IMR-90 (cell line): ENCODE measurements at regions not wholly inside any gene's neighbourhood (a gene's known extent, or its start where the extent isn't known, plus 50 kb on each side); places are given as distances from the start of the nearest gene placed in this dataset.

Experiments
- CEBPB ChIP-seq: IDR thresholded peaks from 2 replicates; pipeline ENCODE4 v1.6.1; 2012; ENCODE audit warnings: low read depth, low read length, improper control_type of control experiment
- MAFK ChIP-seq: IDR thresholded peaks from 2 replicates; pipeline ENCODE4 v1.6.1; 2012; ENCODE audit warnings: low read depth, low read length, improper control_type of control experiment
- MXI1 ChIP-seq: IDR thresholded peaks from 2 replicates; pipeline ENCODE4 v1.6.1; 2012; ENCODE audit warnings: low read depth, mild to moderate bottlenecking, low read length, moderate library complexity, borderline replicate concordance
- POLR2A ChIP-seq: IDR thresholded peaks from 2 replicates; pipeline ENCODE4 v1.6.1; 2012; ENCODE audit warnings: mild to moderate bottlenecking, low read depth, low read length
- RCOR1 ChIP-seq: IDR thresholded peaks from 2 replicates; pipeline ENCODE4 v1.6.1; 2012; ENCODE audit warnings: mild to moderate bottlenecking, low read length, improper control_type of control experiment; ENCODE audit not compliant: insufficient replicate concordance
- SMC3 ChIP-seq: fragments of 150-350 bp; IDR thresholded peaks from 2 replicates; pipeline ENCODE4 v1.6.1; 2016; ENCODE audit warnings: low read depth, mild to moderate bottlenecking, antibody characterized with exemption, low read length, moderate library complexity
- TF ChIP-seq, protein P1 (sequence below): conservative IDR thresholded peaks from 2 replicates; pipeline ENCODE4 v1.5.1; 2012; ENCODE audit warnings: mild to moderate bottlenecking, low read depth, low read length, improper control_type of control experiment
- TF ChIP-seq, protein P2 (sequence below): fragments of 150-350 bp; IDR thresholded peaks from 2 replicates; pipeline ENCODE4 v1.6.1; 2017; ENCODE audit warnings: mild to moderate bottlenecking, antibody characterized with exemption, low read length, low read depth

DNA sequence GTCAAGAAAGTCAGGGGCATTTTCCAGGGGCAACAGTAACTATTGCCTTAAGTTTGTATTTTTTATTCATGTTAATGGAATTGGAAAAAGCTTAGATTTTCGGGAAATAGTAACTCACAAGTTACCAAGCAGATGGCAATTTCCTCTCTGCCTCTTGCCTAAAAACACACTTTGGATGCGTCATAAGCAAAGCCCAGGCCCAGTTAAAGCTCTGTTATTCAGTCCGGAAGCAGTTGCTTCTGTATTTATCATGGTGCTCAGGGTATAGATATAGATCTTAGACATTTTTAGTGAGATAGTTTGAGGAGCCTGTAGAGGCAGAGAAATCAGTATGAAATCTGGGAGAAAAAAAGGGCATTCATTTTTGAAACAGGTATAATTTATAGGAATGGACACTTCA lies 260.3 kb upstream of the TNC start:
- TF ChIP-seq CEBPB: no peak
- no peak for TF ChIP-seq RCOR1
- TF ChIP-seq, protein P1, sequence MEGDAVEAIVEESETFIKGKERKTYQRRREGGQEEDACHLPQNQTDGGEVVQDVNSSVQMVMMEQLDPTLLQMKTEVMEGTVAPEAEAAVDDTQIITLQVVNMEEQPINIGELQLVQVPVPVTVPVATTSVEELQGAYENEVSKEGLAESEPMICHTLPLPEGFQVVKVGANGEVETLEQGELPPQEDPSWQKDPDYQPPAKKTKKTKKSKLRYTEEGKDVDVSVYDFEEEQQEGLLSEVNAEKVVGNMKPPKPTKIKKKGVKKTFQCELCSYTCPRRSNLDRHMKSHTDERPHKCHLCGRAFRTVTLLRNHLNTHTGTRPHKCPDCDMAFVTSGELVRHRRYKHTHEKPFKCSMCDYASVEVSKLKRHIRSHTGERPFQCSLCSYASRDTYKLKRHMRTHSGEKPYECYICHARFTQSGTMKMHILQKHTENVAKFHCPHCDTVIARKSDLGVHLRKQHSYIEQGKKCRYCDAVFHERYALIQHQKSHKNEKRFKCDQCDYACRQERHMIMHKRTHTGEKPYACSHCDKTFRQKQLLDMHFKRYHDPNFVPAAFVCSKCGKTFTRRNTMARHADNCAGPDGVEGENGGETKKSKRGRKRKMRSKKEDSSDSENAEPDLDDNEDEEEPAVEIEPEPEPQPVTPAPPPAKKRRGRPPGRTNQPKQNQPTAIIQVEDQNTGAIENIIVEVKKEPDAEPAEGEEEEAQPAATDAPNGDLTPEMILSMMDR: no peak
- no peak for TF ChIP-seq POLR2A
- no peak for TF ChIP-seq SMC3
- no peak for TF ChIP-seq MXI1
- TF ChIP-seq MAFK: no peak
- TF ChIP-seq, protein P2, sequence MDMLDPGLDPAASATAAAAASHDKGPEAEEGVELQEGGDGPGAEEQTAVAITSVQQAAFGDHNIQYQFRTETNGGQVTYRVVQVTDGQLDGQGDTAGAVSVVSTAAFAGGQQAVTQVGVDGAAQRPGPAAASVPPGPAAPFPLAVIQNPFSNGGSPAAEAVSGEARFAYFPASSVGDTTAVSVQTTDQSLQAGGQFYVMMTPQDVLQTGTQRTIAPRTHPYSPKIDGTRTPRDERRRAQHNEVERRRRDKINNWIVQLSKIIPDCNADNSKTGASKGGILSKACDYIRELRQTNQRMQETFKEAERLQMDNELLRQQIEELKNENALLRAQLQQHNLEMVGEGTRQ: no peak
